H1 (cell line): ENCODE measurements at regions not wholly inside any gene's neighbourhood (a gene's known extent, or its start where the extent isn't known, plus 50 kb on each side); places are given as distances from the start of the nearest gene placed in this dataset.

Experiments used
- POLR2AphosphoS5 ChIP-seq: IDR thresholded peaks from 2 replicates; pipeline ENCODE4 v1.6.1; 2011; ENCODE audit warnings: low read depth, low read length
- SUZ12 ChIP-seq: fragments of 200-600 bp; sonication (generic); IDR thresholded peaks from 2 replicates; pipeline ENCODE4 v1.6.1; 2012; ENCODE audit warnings: mild to moderate bottlenecking, inconsistent platforms, low read length, moderate library complexity, mixed read lengths
- TF ChIP-seq, protein P1 (sequence below), 3 experiments: IDR thresholded peaks; 1 replicate in 2 of 3; 2 replicates in 1 of 3; pipeline versions ENCODE4 v1.5.1 to v1.6.1; 2011; ENCODE audit warnings: low read length in 3 of 3, mild to moderate bottlenecking in 3 of 3, inconsistent platforms in 2 of 3, low read depth in 1 of 3, moderate library complexity in 1 of 3; ENCODE audit not compliant: insufficient read depth in 1 of 3; ENCODE audit errors: control extremely low read depth in 1 of 3

GRCh38 chr1:165052936-165053335 lies 303.6 kb downstream of the LMX1A start:
- TF ChIP-seq, protein P1, sequence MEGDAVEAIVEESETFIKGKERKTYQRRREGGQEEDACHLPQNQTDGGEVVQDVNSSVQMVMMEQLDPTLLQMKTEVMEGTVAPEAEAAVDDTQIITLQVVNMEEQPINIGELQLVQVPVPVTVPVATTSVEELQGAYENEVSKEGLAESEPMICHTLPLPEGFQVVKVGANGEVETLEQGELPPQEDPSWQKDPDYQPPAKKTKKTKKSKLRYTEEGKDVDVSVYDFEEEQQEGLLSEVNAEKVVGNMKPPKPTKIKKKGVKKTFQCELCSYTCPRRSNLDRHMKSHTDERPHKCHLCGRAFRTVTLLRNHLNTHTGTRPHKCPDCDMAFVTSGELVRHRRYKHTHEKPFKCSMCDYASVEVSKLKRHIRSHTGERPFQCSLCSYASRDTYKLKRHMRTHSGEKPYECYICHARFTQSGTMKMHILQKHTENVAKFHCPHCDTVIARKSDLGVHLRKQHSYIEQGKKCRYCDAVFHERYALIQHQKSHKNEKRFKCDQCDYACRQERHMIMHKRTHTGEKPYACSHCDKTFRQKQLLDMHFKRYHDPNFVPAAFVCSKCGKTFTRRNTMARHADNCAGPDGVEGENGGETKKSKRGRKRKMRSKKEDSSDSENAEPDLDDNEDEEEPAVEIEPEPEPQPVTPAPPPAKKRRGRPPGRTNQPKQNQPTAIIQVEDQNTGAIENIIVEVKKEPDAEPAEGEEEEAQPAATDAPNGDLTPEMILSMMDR (IDR thresholded peaks at IDR 0.05; ENCODE audit: control extremely low read depth in 1 of 3, insufficient read depth in 1 of 3, low read depth in 1 of 3, low read length in 3 of 3): no peak
- no peak for TF ChIP-seq POLR2AphosphoS5
- TF ChIP-seq SUZ12: no peak
